ENCODE measurements at regions not wholly inside any gene's neighbourhood (a gene's known extent, or its start where the extent isn't known, plus 50 kb on each side); places are given as distances from the start of the nearest gene placed in this dataset.

DNA sequence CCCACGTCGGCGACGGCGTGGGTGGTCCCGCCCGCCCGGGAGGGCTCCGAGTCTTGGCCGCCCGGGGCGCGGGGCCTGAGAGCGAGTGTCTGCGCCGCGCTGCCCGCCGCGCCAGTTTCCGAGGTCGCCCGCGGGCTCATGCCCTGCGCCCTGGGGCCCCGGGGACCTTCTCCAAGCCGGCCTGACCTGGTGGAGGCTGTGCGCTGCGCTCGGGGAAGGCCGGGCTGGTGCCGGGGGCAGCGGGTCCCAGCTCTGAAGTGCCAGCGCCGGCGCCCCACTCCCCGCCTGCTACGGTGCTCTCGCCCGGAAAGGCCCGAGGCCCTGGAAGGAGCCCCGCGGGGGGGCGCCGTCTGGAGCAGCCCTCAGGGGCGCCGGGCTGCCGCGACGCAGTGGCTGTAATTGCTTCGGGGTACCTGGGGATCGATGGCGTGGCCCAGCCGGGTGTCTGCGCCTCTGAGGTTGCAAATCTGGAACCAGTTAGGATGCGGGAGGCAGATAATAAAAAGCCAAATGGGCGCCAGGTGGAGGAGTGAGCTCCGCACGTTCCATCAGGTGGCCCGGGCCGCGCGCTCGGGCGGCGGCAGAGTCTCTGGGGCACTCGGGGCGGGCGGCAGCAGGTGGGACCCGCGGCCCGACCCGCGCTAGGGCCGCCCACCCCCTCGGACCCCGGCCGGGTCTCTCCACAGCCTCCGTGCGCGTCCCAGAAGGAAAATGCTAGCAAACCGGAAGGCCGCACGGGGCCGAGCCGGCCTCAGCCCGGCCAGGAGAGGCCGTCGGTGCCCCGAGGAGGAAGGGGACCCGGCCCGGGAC, 102.3 kb upstream of the DIO3 start:
- Histone ChIP-seq H3K9me3 (replicated peaks; ENCODE audit: control insufficient read depth, insufficient read depth, low read length) (no peaks in the 10 kb centered on the region), H3K27ac (ENCODE audit: insufficient read depth, low read depth, low read length) (no peak overlapping the region), H3K27me3 (ENCODE audit: control insufficient read depth in 2 of 2, insufficient read depth in 2 of 2, low read length in 2 of 2) (peaks cover 31 to 53% of the 10 kb centered on the region in 2 experiments), H3K4me2 (ENCODE audit: insufficient read depth, low read length) (no peak overlapping the region), H3K9me1 (replicated peaks; ENCODE audit: control insufficient read depth, extremely low read depth, insufficient read depth, low read length) (no peaks in the 10 kb centered on the region), H3K4me3 (replicated peaks in 1 of 3; ENCODE audit: insufficient read depth in 1 of 3, low read depth in 1 of 3, low read length in 3 of 3) (no peak overlapping the region), H3K4me1 (ENCODE audit: control insufficient read depth, extremely low read depth, insufficient read depth, low read length) (no peaks in the 10 kb centered on the region), H4K20me1 (replicated peaks; ENCODE audit: control insufficient read depth, extremely low read depth, insufficient read depth, low read length) (no peaks in the 10 kb centered on the region), H2AFZ (ENCODE audit: low read depth, low read length) (no peak overlapping the region), H3K9ac (replicated peaks; ENCODE audit: extremely low read depth, insufficient read depth, low read length) (no peak overlapping the region), H3K36me3 (ENCODE audit: control insufficient read depth in 2 of 2, extremely low read depth in 1 of 2, insufficient read depth in 2 of 2, low read length in 2 of 2) (no peaks in the 10 kb centered on the region), H3K79me2 (ENCODE audit: control insufficient read depth, insufficient read depth, low read length) (no peaks in the 10 kb centered on the region)
- DNase-seq (ENCODE audit: low read depth, low spot score), result no peak
- ChIA-PET POLR2A (no interaction called here), CTCF (no interaction called here)
- dilution Hi-C loops (cut with MboI; ENCODE audit: extremely low pct_ligation_motif_present, low sequenced_read_pairs) (no loop called here), intact Hi-C loops (cut with micrococcal nuclease) (no loop called here)
- FAIRE-seq, result no peak
- BruUV-seq (replicated peaks), result no TSS peak
- no peak for TF ChIP-seq POLR2AphosphoS5 (IDR thresholded peaks at IDR 0.05; ENCODE audit: insufficient read depth, low read depth, low read length)
- TF ChIP-seq CTCF (IDR thresholded peaks at IDR 0.05; ENCODE audit: extremely low read depth in 1 of 2, insufficient read depth in 1 of 2, low read depth in 1 of 2, low read length in 2 of 2), result no peak
- peak; percentile 74 for TF ChIP-seq EZH2 (IDR thresholded peaks at IDR 0.05; ENCODE audit: borderline replicate concordance, low read depth, low read length, severe bottlenecking)
- TF ChIP-seq, protein P1, sequence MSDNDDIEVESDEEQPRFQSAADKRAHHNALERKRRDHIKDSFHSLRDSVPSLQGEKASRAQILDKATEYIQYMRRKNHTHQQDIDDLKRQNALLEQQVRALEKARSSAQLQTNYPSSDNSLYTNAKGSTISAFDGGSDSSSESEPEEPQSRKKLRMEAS (IDR thresholded peaks at IDR 0.05; ENCODE audit: insufficient read depth, insufficient read length), result no peak

GRCh38 chr14:101459551-101459900, 101.8 kb upstream of the DIO3 start:
- Histone ChIP-seq H3K4me3 (replicated peaks in 1 of 3; ENCODE audit: insufficient read depth in 1 of 3, low read depth in 1 of 3, low read length in 3 of 3) (no peak overlapping the region), H3K9me3 (replicated peaks; ENCODE audit: control insufficient read depth, insufficient read depth, low read length) (no peaks in the 10 kb centered on the region), H3K9ac (replicated peaks; ENCODE audit: extremely low read depth, insufficient read depth, low read length) (no peak overlapping the region), H3K4me2 (ENCODE audit: insufficient read depth, low read length) (no peak overlapping the region), H3K9me1 (replicated peaks; ENCODE audit: control insufficient read depth, extremely low read depth, insufficient read depth, low read length) (no peaks in the 10 kb centered on the region), H4K20me1 (replicated peaks; ENCODE audit: control insufficient read depth, extremely low read depth, insufficient read depth, low read length) (no peaks in the 10 kb centered on the region), H2AFZ (ENCODE audit: low read depth, low read length) (no peak overlapping the region), H3K27me3 (ENCODE audit: control insufficient read depth in 2 of 2, insufficient read depth in 2 of 2, low read length in 2 of 2) (peaks cover 31 to 53% of the 10 kb centered on the region in 2 experiments), H3K4me1 (ENCODE audit: control insufficient read depth, extremely low read depth, insufficient read depth, low read length) (no peaks in the 10 kb centered on the region), H3K79me2 (ENCODE audit: control insufficient read depth, insufficient read depth, low read length) (no peaks in the 10 kb centered on the region), H3K27ac (ENCODE audit: insufficient read depth, low read depth, low read length) (no peak overlapping the region), H3K36me3 (ENCODE audit: control insufficient read depth in 2 of 2, extremely low read depth in 1 of 2, insufficient read depth in 2 of 2, low read length in 2 of 2) (no peaks in the 10 kb centered on the region)
- DNase-seq (ENCODE audit: low read depth, low spot score) (no peak), FAIRE-seq (no peak)
- POLR2A ChIA-PET, result no interaction called here
- CTCF ChIA-PET, result no interaction called here
- intact Hi-C loops (cut with micrococcal nuclease) (no loop called here), dilution Hi-C loops (cut with MboI; ENCODE audit: extremely low pct_ligation_motif_present, low sequenced_read_pairs) (no loop called here)
- TF ChIP-seq, protein P1 (IDR thresholded peaks at IDR 0.05; ENCODE audit: insufficient read depth, insufficient read length), result no peak
- TF ChIP-seq POLR2AphosphoS5 (IDR thresholded peaks at IDR 0.05; ENCODE audit: insufficient read depth, low read depth, low read length) (no peak), CTCF (IDR thresholded peaks at IDR 0.05; ENCODE audit: extremely low read depth in 1 of 2, insufficient read depth in 1 of 2, low read depth in 1 of 2, low read length in 2 of 2) (no peak), FOS (IDR thresholded peaks at IDR 0.05; ENCODE audit: borderline replicate concordance, insufficient read depth, low read length) (no peak), MYC (IDR thresholded peaks at IDR 0.05; ENCODE audit: low read depth, low read length) (no peak), POLR2A (IDR thresholded peaks at IDR 0.05; ENCODE audit: low read depth, low read length) (no peak), EZH2 (IDR thresholded peaks at IDR 0.05; ENCODE audit: borderline replicate concordance, low read depth, low read length, severe bottlenecking) (no peak), GATA2 (IDR thresholded peaks at IDR 0.05; ENCODE audit: insufficient read depth, insufficient read length, low read depth, low read length) (no peak), JUN (IDR thresholded peaks at IDR 0.05; ENCODE audit: borderline replicate concordance, insufficient read depth, insufficient read length, low read depth) (no peak)
- BruUV-seq (replicated peaks), result no TSS peak

Measured in endothelial cell of umbilical vein (primary cell).